ENCODE measurements at regions not wholly inside any gene's neighbourhood (a gene's known extent, or its start where the extent isn't known, plus 50 kb on each side); places are given as distances from the start of the nearest gene placed in this dataset.

- no peak for TF ChIP-seq CTCF (IDR thresholded peaks at IDR 0.05)
- Histone ChIP-seq H3K4me1 (ENCODE audit: control insufficient read depth in 1 of 2, low read depth in 2 of 2) (no peaks in the 10 kb centered on the region), H3K9me3 (no peaks in the 10 kb centered on the region), H3K27me3 (replicated peaks; ENCODE audit: insufficient read depth) (no peaks in the 10 kb centered on the region), H3K27ac (no peak overlapping the region), H3K36me3 (no peaks in the 10 kb centered on the region), H3K4me3 (no peak overlapping the region)
- no peak for DNase-seq (ENCODE audit: low spot score)
- ATAC-seq (ENCODE audit: insufficient number of reproducible peaks, low FRiP score, low read depth) = no peak
Measured at GRCh38 chr1:228927946-228928898, 192.9 kb downstream of the RHOU start.

GRCh38 chr1:228929476-228930027, 194.3 kb downstream of the RHOU start:
- DNase-seq (ENCODE audit: low spot score) = no peak
- Histone ChIP-seq H3K9me3 (no peaks in the 10 kb centered on the region), H3K4me3 (no peak overlapping the region), H3K36me3 (no peaks in the 10 kb centered on the region), H3K27me3 (replicated peaks; ENCODE audit: insufficient read depth) (no peaks in the 10 kb centered on the region), H3K27ac (no peak overlapping the region), H3K4me1 (ENCODE audit: control insufficient read depth in 1 of 2, low read depth in 2 of 2) (no peaks in the 10 kb centered on the region)
- no peak for ATAC-seq (ENCODE audit: insufficient number of reproducible peaks, low FRiP score, low read depth)
- TF ChIP-seq CTCF (IDR thresholded peaks at IDR 0.05) = no peak

- Histone ChIP-seq H3K36me3 (no peaks in the 10 kb centered on the region), H3K9me3 (no peaks in the 10 kb centered on the region), H3K4me3 (no peak overlapping the region), H3K4me1 (ENCODE audit: control insufficient read depth in 1 of 2, low read depth in 2 of 2) (no peaks in the 10 kb centered on the region), H3K27me3 (replicated peaks; ENCODE audit: insufficient read depth) (no peaks in the 10 kb centered on the region), H3K27ac (no peak overlapping the region)
- ATAC-seq (ENCODE audit: insufficient number of reproducible peaks, low FRiP score, low read depth) = no peak
- TF ChIP-seq CTCF (IDR thresholded peaks at IDR 0.05) = no peak
- DNase-seq (ENCODE audit: low spot score) = no peak
Measured at GRCh38 chr1:228930479-228930957, 195.2 kb downstream of the RHOU start.

GRCh38 chr1:228933753-228934152, 198.5 kb downstream of the RHOU start:
- ATAC-seq (ENCODE audit: insufficient number of reproducible peaks, low FRiP score, low read depth) = no peak
- H3K9me3 ChIP-seq = no peaks in the 10 kb centered on the region
- no peak overlapping the region for H3K4me3 ChIP-seq
- no peak overlapping the region for H3K27ac ChIP-seq
- no peaks in the 10 kb centered on the region for H3K36me3 ChIP-seq
- no peaks in the 10 kb centered on the region for H3K27me3 ChIP-seq (replicated peaks; ENCODE audit: insufficient read depth)
- TF ChIP-seq CTCF (IDR thresholded peaks at IDR 0.05) = no peak
- peaks cover 11 to 28% of the 10 kb centered on the region in 2 donors for H3K4me1 ChIP-seq (ENCODE audit: control insufficient read depth in 1 of 2, low read depth in 2 of 2)
- DNase-seq (ENCODE audit: low spot score) = no peak

- no peaks in the 10 kb centered on the region for H3K27me3 ChIP-seq (replicated peaks; ENCODE audit: insufficient read depth)
- peaks cover 11 to 36% of the 10 kb centered on the region in 2 donors for H3K4me1 ChIP-seq (ENCODE audit: control insufficient read depth in 1 of 2, low read depth in 2 of 2)
- no peaks in the 10 kb centered on the region for H3K9me3 ChIP-seq
- ATAC-seq (ENCODE audit: insufficient number of reproducible peaks, low FRiP score, low read depth) (no peak), DNase-seq (ENCODE audit: low spot score) (no peak)
- no peak for TF ChIP-seq CTCF (IDR thresholded peaks at IDR 0.05)
- H3K4me3 ChIP-seq = no peak overlapping the region
- H3K27ac ChIP-seq = no peak overlapping the region
- H3K36me3 ChIP-seq = no peaks in the 10 kb centered on the region
Measured at GRCh38 chr1:228935198-228935663, 200.0 kb downstream of the RHOU start.

Data from thoracic aorta (tissue), 2 donors.